ENCODE measurements at regions not wholly inside any gene's neighbourhood (a gene's known extent, or its start where the extent isn't known, plus 50 kb on each side); places are given as distances from the start of the nearest gene placed in this dataset.

DNA sequence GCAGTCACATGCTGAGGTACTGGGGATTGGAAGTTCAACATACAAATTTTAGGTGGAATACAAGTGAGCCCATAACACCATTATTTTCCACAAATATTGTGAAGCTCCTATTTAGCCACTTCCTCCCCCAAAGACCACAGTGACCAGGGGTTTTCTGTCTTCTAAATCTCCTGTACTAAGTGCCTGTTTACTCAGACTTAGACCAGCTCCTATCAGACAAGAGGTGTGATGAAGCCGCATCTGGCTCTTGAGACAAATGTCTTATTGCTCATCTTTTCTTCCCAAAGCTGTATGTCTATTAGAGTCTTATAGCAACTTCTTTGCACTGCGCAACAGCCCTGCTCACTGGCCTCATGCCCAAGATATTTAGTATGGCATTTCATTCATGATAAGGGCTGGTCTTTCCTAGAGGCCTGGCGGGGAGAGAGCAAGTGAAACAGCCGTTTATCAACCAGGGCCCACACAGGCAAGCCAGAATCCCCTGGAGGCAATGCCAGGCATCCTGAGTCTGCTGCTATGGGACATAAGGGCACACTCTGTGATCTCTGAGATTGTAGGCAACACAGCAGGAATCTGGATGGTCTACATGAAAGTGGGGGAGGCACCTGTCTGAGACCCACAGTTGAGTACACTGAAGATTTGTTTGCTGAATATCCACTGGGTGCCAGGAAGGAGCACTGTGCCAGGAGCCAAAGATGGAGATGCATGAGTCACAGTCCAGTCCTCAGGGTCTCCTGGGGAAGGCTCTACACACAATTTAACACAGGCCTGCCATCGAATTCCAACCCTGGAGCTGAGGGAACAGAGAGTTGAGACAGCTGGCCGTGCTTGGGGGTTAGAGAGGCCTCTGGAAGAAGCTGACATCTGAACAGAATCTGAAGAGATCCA lies 78.5 kb upstream of the NCAM1 start:
- DNase-seq: no peak

GRCh38 chr11:112884012-112884767 lies 77.0 kb upstream of the NCAM1 start:
- DNase-seq: no peak

DNA sequence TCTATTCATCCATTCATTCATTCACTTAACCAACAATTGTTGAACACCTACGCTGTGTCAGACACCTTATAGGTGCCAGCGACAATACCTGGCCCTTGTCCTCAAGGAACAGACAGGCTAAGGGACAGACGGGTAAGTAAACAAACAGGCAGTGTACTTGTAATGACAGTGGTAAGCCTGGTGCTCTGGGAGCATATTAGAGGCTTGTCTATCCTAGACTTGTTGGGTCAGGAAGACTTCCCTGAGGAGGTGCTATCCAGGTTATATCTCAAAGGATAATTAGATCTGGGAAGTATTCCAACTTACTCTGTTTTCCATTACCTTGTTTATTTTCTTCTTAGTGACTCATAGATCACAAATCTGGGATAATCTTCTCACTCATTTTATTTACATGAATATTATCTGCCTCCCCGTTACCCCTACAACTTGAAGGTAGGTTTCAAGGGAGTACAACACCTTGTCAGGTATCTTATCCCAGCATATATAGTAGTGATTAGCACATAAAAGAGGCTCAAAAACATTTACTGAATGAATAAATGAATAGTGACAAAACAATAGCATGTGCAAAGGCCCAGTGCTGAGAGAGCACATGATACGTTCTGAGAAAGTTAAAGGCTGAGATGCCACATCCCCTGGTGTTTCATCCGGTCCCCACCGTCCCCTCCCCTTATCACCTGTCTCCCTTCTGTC lies 75.3 kb upstream of the NCAM1 start:
- DNase-seq: no peak

DNA sequence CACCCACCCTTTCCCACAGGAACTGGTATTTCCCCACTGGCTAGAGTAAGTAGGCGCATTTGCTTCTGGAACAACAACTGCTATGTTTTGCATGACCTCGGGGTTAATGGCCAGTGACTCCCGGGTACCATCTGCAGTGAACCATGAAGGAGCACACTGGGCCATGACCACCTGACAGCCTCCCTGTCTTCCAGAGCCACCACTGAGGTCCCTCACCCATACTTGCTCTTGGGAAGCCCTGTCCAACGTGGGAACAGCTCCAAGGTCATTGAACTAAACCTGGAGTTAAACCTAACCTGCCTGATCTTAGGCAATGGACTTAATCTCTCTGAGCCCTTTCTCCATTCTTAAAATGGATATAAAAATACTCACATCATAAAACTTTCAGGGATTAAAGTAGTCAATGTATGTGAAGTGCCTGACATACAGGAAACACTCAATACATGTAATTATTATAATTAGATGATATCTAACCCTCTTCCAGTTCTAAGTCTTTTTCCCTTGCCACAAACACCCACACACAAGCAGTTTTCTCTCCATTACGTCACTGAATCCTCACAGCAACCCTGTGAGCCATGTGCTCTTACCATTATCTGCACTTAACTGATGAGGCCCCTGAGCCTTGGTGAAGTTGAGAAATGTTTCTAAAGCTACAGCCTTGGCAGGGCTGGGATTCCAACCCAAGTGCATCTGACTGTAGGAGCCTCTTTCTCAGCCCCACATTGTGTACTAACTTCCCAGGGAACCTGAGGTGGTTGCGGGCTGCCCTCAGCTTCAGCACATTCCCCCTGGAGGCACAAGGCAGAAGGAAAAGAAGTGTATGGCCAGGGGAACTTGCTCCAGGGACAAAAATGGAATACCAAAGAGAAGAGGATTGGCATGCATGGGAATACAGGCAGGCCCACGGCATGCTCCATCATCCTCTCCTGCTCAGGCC lies 74.5 kb upstream of the NCAM1 start:
- no peak for DNase-seq

DNA sequence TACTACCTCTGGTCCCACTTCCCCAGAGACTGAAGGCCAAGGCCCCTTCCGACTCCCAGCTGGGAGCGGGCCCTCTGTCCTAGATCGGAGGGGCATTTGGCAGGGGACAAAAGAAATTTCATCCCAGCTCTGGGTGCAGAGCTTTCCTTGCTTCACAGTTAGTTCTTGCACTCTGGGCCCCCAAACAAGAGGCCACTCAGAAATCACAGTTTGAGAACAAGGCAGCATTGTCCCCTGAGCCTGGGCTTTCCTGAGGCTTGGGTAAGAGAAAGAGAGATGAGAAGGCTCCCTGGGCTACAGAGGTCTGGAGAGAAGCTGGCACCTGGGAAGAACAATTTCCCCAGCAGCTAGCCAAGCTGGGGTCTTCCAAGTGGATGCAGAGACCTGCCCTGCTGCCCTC lies 71.8 kb upstream of the NCAM1 start:
- DNase-seq: no peak

DNA sequence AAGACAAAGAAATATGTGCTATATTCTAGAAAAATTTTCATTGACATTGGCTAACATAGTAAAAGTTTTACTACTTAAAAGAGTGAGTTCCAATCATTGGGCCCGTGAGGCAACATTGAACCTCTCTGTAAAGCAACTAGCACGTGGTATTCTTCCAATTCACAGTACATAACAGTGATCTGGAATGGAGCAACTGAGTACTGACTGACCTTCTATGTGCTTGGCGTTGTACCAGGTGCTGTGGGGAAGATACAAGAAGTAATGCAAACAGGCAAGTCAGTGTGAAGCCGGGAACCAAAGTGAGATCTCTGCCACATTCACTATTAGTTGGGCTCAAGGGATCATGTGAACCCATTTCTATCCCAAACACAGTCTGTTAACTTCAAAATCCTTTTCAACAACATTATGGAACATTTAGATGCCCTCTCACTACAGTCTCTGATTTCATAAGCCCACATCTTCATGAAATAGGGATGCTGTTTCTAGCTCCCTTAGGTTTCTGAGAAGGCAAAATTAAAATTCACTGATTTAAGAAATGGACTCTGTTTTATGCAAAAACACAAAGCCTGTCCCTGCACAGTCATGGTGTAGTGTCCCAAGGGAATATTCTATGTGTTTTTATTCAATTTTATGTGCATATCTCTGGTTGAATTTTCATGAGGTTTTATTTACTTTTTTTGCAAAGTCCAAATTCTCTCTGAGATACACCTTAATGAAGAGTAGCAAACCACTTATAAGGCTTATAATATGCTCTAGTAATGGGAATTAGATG lies 61.8 kb upstream of the NCAM1 start:
- no peak for DNase-seq

GRCh38 chr11:112901924-112902323 lies 59.3 kb upstream of the NCAM1 start:
- DNase-seq: no peak

DNA sequence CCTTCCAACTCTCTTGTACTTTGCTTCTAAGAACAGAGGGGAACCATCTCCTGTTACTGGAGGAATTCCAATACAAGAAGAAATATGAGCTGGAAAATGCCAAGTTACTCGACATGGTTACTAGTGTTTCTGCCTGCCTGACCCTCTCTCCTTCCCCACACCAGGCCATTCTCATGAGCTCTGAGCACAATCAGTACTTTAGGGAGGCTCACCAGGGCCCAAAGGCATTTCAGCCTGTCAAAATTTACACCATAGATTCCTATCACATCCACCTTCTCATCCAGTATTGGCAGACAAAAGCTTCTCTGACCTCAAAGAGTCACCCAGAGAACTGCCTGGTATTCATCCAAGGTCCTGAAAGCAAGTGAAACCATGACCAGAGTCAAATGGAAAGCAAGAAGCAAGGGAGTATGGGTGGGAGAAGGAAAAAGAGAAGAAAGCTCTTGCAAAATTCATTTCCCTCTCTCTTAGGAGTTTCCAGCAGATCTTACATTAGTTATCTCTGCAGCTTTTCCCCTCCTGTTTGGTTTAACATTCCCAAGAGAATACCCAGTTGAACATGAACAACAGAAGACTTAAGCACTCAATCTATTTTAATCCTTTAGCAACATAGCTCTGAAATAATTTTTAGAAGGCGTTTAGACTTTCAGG lies 58.7 kb upstream of the NCAM1 start:
- DNase-seq: no peak

- no peak for DNase-seq
Observed at GRCh38 chr11:112903340-112903739, 57.9 kb upstream of the NCAM1 start.

- DNase-seq: no peak
Observed at GRCh38 chr11:112911124-112911523, 50.1 kb upstream of the NCAM1 start.

Data from activated CD8-positive, alpha-beta memory T cell treated with anti-CD3 and anti-CD28 coated beads, Interleukin-2, amount 50 U/mL, for 48 hours (primary cell).